Pancreas (tissue), 10 donors: ENCODE measurements at regions not wholly inside any gene's neighbourhood (a gene's known extent, or its start where the extent isn't known, plus 50 kb on each side); places are given as distances from the start of the nearest gene placed in this dataset.

Source experiments
- ATAC-seq, 4 donors: fragments of 200-7000 bp; cut with Tn5 transposase; one replicate each; pipeline versions ENCODE4 v1.8.0 to v1.9.1; 2020; ENCODE audit warnings: mild to moderate bottlenecking in 4 of 4, moderate library complexity in 4 of 4
- DNase-seq, 6 donors: peaks; one replicate each; pipeline ENCODE4 v3.0.0-alpha.2; 2020
- FAIRE-seq: peaks from 2 replicates; lab custom pipeline; 2012; peaks lifted over from hg19 to GRCh38; lab: Jason Lieb, UNC
- H3K27ac ChIP-seq, 4 donors: fragments of 200-600 bp; sonication (generic); 1 replicate in 3 of 4; 2 replicates in 1 of 4; pipeline versions ENCODE4 v1.5.0 to v1.8.0; 2020
- H3K27me3 ChIP-seq, 4 donors: fragments of 200-600 bp; one replicate each; pipeline ENCODE4 v1.8.0; 2021
- H3K36me3 ChIP-seq, 3 donors: fragments of 200-600 bp; sonication (generic) in 1 of 3; one replicate each; pipeline versions ENCODE4 v1.5.0 to v1.8.0; 2020 to 2021
- H3K4me1 ChIP-seq, 3 donors: fragments of 200-600 bp; one replicate each; pipeline ENCODE4 v1.8.0; 2021
- H3K4me3 ChIP-seq, 4 donors: fragments of 200-600 bp; sonication (generic) in 2 of 4; one replicate each; pipeline versions ENCODE4 v1.5.0 to v1.8.0; 2020 to 2021
- H3K9me3 ChIP-seq, 4 donors: fragments of 200-600 bp; one replicate each; pipeline ENCODE4 v1.8.0; 2021
- CTCF ChIP-seq, 4 donors: fragments of 200-600 bp; sonication (generic) in 3 of 4; IDR thresholded peaks; one replicate each; pipeline versions ENCODE4 v1.5.0 to v1.8.0; 2021; ENCODE audit warnings: antibody characterized with exemption in 4 of 4
- WGBS, 2 donors: extraction: QIAGEN DNeasy Blood & Tissue Kit; methylation state at CpG; one replicate each; pipeline ENCODE4 v1.1.7; 2013; 5-methylcytosine and 5-hydroxymethylcytosine counted together
- intact Hi-C, 3 donors: fragments of 100-400 bp; cut with DNase I; formaldehyde crosslinking; loops; one replicate each; pipeline versions ENCODE4 v1.11.1 to v1.14.2; 2022
- donor health status: healthy with polysubstance abuse.
- donor health status: DM: no; HTN: no; CAD: no; lungs with moderate emphysema.
- donor health status: DM: no; HTN: no; CAD: no.
- donor health status: control.
- donor health status: control.
- donor health status: Bipolar disorder and iron deficiency.
- donor health status: DM: yes; HTN: yes; CAD: no.
- donor health status: DM: no; HTN: no; CAD: no.
- donor health status: DM: no; HTN: no; CAD: no.
- donor health status: DM: yes; HTN: yes; CAD: no.

- no peak for TF ChIP-seq CTCF (IDR thresholded peaks at IDR 0.05)
- H3K36me3 ChIP-seq, result no peaks in the 10 kb centered on the region
- WGBS, 2 donors, result 78% methylated on average over 1 of the region's 1 CpG; no CpG with 5 or more reads in 1 of the 2 donors
- intact Hi-C loops, result no loop called here
- H3K4me1 ChIP-seq, result no peaks in the 10 kb centered on the region
- FAIRE-seq, result no peak
- H3K27ac ChIP-seq, result no peak overlapping the region
- no peaks in the 10 kb centered on the region for H3K9me3 ChIP-seq
- no peak for ATAC-seq
- no peak for DNase-seq
- H3K4me3 ChIP-seq, result no peak overlapping the region
- no peaks in the 10 kb centered on the region for H3K27me3 ChIP-seq
Measured at GRCh38 chrY:12459965-12460364, 241.1 kb upstream of the USP9Y start.

- Histone ChIP-seq H3K9me3 (no peaks in the 10 kb centered on the region), H3K4me1 (no peaks in the 10 kb centered on the region), H3K27me3 (no peaks in the 10 kb centered on the region), H3K36me3 (no peaks in the 10 kb centered on the region), H3K27ac (no peak overlapping the region), H3K4me3 (no peak overlapping the region)
- TF ChIP-seq CTCF (IDR thresholded peaks at IDR 0.05), result no peak
- DNase-seq, result no peak
- no peak for FAIRE-seq
- ATAC-seq, result no peak
- intact Hi-C loops, result no loop called here
- WGBS, 2 donors, result 78% methylated on average over 4 of the region's 4 CpGs; no CpG with 5 or more reads in 1 of the 2 donors
Measured at GRCh38 chrY:12464155-12464554, 236.9 kb upstream of the USP9Y start.

GRCh38 chrY:12465706-12466105 is 235.3 kb upstream of the USP9Y start:
- intact Hi-C loops, result no loop called here

GRCh38 chrY:12469081-12469480 is 231.9 kb upstream of the USP9Y start:
- Histone ChIP-seq H3K4me1 (no peaks in the 10 kb centered on the region), H3K27ac (no peak overlapping the region), H3K4me3 (no peak overlapping the region), H3K36me3 (no peaks in the 10 kb centered on the region), H3K27me3 (no peaks in the 10 kb centered on the region), H3K9me3 (no peaks in the 10 kb centered on the region)
- WGBS, 2 donors, result 45% methylated on average over 1 of the region's 1 CpG; no CpG with 5 or more reads in 1 of the 2 donors
- DNase-seq (no peak), FAIRE-seq (no peak), ATAC-seq (no peak)
- no peak for TF ChIP-seq CTCF (IDR thresholded peaks at IDR 0.05)
- intact Hi-C loops, result no loop called here

More at GRCh38 chrY:12465706-12466105, 235.3 kb upstream of the USP9Y start:
- no peaks in the 10 kb centered on the region for H3K36me3 ChIP-seq
- no peaks in the 10 kb centered on the region for H3K27me3 ChIP-seq
- ATAC-seq (no peak), DNase-seq (no peak), FAIRE-seq (no peak)
- 75% methylated on average over 3 of the region's 3 CpGs; no CpG with 5 or more reads in 1 of the 2 donors for WGBS, 2 donors
- no peak overlapping the region for H3K4me3 ChIP-seq
- TF ChIP-seq CTCF (IDR thresholded peaks at IDR 0.05), result no peak
- H3K4me1 ChIP-seq, result no peaks in the 10 kb centered on the region
- no peaks in the 10 kb centered on the region for H3K9me3 ChIP-seq
- no peak overlapping the region for H3K27ac ChIP-seq

- intact Hi-C loops, result no loop called here
- DNase-seq, result no peak
- Histone ChIP-seq H3K27ac (no peak overlapping the region), H3K27me3 (no peaks in the 10 kb centered on the region), H3K36me3 (no peaks in the 10 kb centered on the region), H3K9me3 (no peaks in the 10 kb centered on the region), H3K4me1 (no peaks in the 10 kb centered on the region), H3K4me3 (no peak overlapping the region)
- no peak for ATAC-seq
- TF ChIP-seq CTCF (IDR thresholded peaks at IDR 0.05), result no peak
- FAIRE-seq, result no peak
Measured at GRCh38 chrY:12474472-12474871, 226.6 kb upstream of the USP9Y start.
